OCI-LY7 (cell line): ENCODE measurements at regions not wholly inside any gene's neighbourhood (a gene's known extent, or its start where the extent isn't known, plus 50 kb on each side); places are given as distances from the start of the nearest gene placed in this dataset.

Source experiments
- BruUV-seq: library from RNA; stranded (reverse); fragments of 400-500 nt; replicated peaks from 2 replicates; lab custom pipeline; 2021; lab: Mats Ljungman, UMichigan
- CTCF ChIA-PET: fragments of 300-600 bp; sonication (Branson Sonifier 250); formaldehyde crosslinking; loops from one replicate; lab custom pipeline; 2022; ENCODE audit warnings: antibody characterized with exemption; ENCODE audit not compliant: unreplicated experiment; lab: Charles Lee
- POLR2A ChIA-PET: fragments of 300-600 bp; sonication (Branson Sonifier 250); formaldehyde crosslinking; loops from one replicate; lab custom pipeline; 2022; ENCODE audit warnings: antibody characterized with exemption; lab: Charles Lee
- DNase-seq: peaks from one replicate; pipeline ENCODE4 v3.0.0-alpha.2; 2015; ENCODE audit warnings: low spot score
- H2AFZ ChIP-seq: fragments of 200-600 bp; sonication (generic), shearing (Covaris generic); 2 replicates; pipeline ENCODE4 v1.6.1; 2014; ENCODE audit warnings: mild to moderate bottlenecking, antibody characterized with exemption, low read length, moderate library complexity
- H3K27ac ChIP-seq: fragments of 200-600 bp; sonication (generic); 2 replicates; pipeline ENCODE4 v1.5.1; 2014; ENCODE audit warnings: mixed run types, low read depth, mild to moderate bottlenecking, moderate library complexity, low read length, inconsistent platforms; ENCODE audit not compliant: poor library complexity, severe bottlenecking
- H3K36me3 ChIP-seq: fragments of 200-600 bp; sonication (generic); 2 replicates; pipeline ENCODE4 v1.6.1; 2014; ENCODE audit warnings: mild to moderate bottlenecking, antibody characterized with exemption, low read length, moderate library complexity, mixed read lengths; ENCODE audit not compliant: insufficient read depth
- H3K4me1 ChIP-seq: fragments of 200-600 bp; sonication (generic); 2 replicates; pipeline ENCODE4 v1.5.1; 2014; ENCODE audit warnings: mild to moderate bottlenecking, low read length; ENCODE audit not compliant: insufficient read depth, poor library complexity, severe bottlenecking
- H3K4me2 ChIP-seq: fragments of 200-600 bp; sonication (generic); 2 replicates; pipeline ENCODE4 v1.6.1; 2014; ENCODE audit warnings: mild to moderate bottlenecking, low read length
- H3K4me3 ChIP-seq: fragments of 200-600 bp; sonication (generic); 2 replicates; pipeline ENCODE4 v1.5.1; 2014; ENCODE audit warnings: mild to moderate bottlenecking, low read depth, low read length; ENCODE audit not compliant: poor library complexity, severe bottlenecking
- H3K79me2 ChIP-seq: fragments of 200-600 bp; sonication (generic); 2 replicates; pipeline ENCODE4 v1.6.1; 2016; ENCODE audit warnings: low read depth, mild to moderate bottlenecking, low read length, moderate library complexity, mixed read lengths; ENCODE audit not compliant: insufficient read depth
- H3K9me2 ChIP-seq: fragments of 200-600 bp; sonication (generic); 2 replicates; pipeline ENCODE4 v1.6.1; 2016; ENCODE audit warnings: mild to moderate bottlenecking, low read length, mixed read lengths; ENCODE audit not compliant: insufficient read depth
- H3K9me3 ChIP-seq: fragments of 200-600 bp; sonication (generic); 2 replicates; pipeline ENCODE4 v1.6.1; 2014; ENCODE audit warnings: mild to moderate bottlenecking, mixed run types, low read length, mixed read lengths
- H4K20me1 ChIP-seq: fragments of 200-600 bp; sonication (generic); 2 replicates; pipeline ENCODE4 v1.6.1; 2014; ENCODE audit warnings: mild to moderate bottlenecking, antibody characterized with exemption, low read length, moderate library complexity, mixed read lengths; ENCODE audit not compliant: insufficient read depth
- EZH2phosphoT487 ChIP-seq: fragments of 200-600 bp; sonication (generic); IDR thresholded peaks from 2 replicates; pipeline ENCODE4 v1.6.1; 2018; ENCODE audit warnings: low read depth, borderline replicate concordance, mild to moderate bottlenecking, mixed run types, antibody characterized with exemption, low read length, moderate library complexity, mixed read lengths
- intact Hi-C: fragments of 100-400 bp; cut with micrococcal nuclease; formaldehyde crosslinking; loops from one replicate; pipeline ENCODE4 v1.10.0; 2022; ENCODE audit not compliant: unreplicated experiment
- TF ChIP-seq, protein P1 (sequence below): fragments of 200-600 bp; sonication (generic); conservative IDR thresholded peaks from 2 replicates; pipeline ENCODE4 v1.5.1; 2014; ENCODE audit warnings: mild to moderate bottlenecking, antibody characterized with exemption, low read length, moderate library complexity, mixed read lengths

DNA sequence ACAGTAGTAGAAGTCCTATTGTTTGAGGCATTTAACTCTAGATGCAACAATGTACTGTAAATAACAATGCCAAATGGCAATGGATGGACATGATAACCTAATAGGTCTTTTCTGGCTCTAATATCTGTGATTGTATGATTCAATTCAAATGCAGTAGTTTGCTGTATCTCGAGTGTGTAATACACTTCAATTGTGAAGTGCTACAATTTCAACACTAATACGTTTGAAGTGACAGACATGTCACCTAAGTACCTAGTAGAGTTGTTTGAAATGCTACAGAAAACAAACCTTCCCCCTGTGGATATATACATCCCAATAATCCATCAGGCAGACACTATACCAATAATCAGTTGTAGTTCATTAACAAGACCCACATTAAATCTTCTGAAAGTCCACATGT, 305.9 kb upstream of the ITGA1 start:
- Histone ChIP-seq H2AFZ (no peak overlapping the region), H3K4me1 (no peaks in the 10 kb centered on the region), H3K9me2 (0 out of 2 replicates have a peak, but pooled peaks cover 2% of the 10 kb centered on the region), H3K79me2 (no peaks in the 10 kb centered on the region), H4K20me1 (no peaks in the 10 kb centered on the region), H3K4me2 (no peak overlapping the region), H3K4me3 (no peak overlapping the region), H3K9me3 (no peaks in the 10 kb centered on the region), H3K36me3 (no peaks in the 10 kb centered on the region), H3K27ac (no peak overlapping the region)
- ChIA-PET POLR2A (no interaction called here), CTCF (interaction anchor here (0.7 kb wide), 1 partner anchor 600 kb away, joined by 3 read pairs; no protein-coding TSS in a partner anchor)
- TF ChIP-seq, protein P1, sequence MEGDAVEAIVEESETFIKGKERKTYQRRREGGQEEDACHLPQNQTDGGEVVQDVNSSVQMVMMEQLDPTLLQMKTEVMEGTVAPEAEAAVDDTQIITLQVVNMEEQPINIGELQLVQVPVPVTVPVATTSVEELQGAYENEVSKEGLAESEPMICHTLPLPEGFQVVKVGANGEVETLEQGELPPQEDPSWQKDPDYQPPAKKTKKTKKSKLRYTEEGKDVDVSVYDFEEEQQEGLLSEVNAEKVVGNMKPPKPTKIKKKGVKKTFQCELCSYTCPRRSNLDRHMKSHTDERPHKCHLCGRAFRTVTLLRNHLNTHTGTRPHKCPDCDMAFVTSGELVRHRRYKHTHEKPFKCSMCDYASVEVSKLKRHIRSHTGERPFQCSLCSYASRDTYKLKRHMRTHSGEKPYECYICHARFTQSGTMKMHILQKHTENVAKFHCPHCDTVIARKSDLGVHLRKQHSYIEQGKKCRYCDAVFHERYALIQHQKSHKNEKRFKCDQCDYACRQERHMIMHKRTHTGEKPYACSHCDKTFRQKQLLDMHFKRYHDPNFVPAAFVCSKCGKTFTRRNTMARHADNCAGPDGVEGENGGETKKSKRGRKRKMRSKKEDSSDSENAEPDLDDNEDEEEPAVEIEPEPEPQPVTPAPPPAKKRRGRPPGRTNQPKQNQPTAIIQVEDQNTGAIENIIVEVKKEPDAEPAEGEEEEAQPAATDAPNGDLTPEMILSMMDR, result no peak
- no peak for TF ChIP-seq EZH2phosphoT487
- no TSS peak for BruUV-seq
- intact Hi-C loops, result no loop called here
- DNase-seq, result no peak

DNA sequence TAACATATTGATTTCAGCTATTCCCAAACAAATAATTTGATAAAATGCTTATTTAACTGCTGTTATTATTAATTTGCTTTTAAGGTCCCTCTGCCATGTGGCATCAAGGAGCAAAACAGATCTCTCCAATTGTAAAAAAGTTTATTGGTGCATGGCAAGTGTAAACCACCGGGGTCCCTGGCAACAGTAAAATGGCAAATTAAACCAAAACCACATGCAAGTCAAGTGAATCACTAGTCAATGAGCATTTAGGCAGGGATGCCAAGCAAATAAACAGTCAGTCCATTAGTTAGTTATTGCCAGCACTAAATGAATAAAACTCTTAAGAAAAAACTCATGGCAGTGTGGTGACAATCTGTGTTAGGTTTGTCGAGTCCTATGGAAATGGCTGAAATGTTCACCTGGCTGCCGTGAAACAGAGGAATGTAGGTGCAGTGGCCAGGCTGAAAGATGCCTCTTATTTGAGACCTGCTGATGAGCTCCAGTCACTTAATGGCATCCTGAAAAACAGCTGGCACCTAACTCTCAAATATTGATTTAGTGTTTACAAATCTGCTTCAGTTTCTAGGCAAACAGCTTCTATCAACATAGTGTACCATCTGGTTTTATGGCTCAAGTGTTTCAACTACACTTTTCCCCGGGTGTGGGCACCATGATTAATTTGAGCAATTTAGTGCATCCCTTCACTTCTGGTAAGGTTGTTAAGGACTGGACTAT, 296.5 kb upstream of the ITGA1 start:
- Histone ChIP-seq H3K79me2 (no peaks in the 10 kb centered on the region), H3K27ac (no peak overlapping the region), H3K4me2 (no peak overlapping the region), H3K4me1 (no peaks in the 10 kb centered on the region), H3K9me2 (no peaks in the 10 kb centered on the region), H2AFZ (no peak overlapping the region), H3K4me3 (no peak overlapping the region), H3K9me3 (no peaks in the 10 kb centered on the region), H4K20me1 (no peaks in the 10 kb centered on the region), H3K36me3 (no peaks in the 10 kb centered on the region)
- ChIA-PET POLR2A (no interaction called here), CTCF (no interaction called here)
- TF ChIP-seq EZH2phosphoT487, result no peak
- TF ChIP-seq, protein P1, result no peak
- DNase-seq, result no peak
- no TSS peak for BruUV-seq
- intact Hi-C loops, result no loop called here

GRCh38 chr5:52491818-52492217, 295.9 kb upstream of the ITGA1 start:
- BruUV-seq, result no TSS peak

More at GRCh38 chr5:52491818-52492217, 295.9 kb upstream of the ITGA1 start:
- Histone ChIP-seq H3K4me3 (no peak overlapping the region), H2AFZ (no peak overlapping the region), H3K36me3 (no peaks in the 10 kb centered on the region), H3K4me1 (no peaks in the 10 kb centered on the region), H3K9me2 (no peaks in the 10 kb centered on the region), H4K20me1 (no peaks in the 10 kb centered on the region), H3K79me2 (no peaks in the 10 kb centered on the region), H3K9me3 (no peaks in the 10 kb centered on the region), H3K4me2 (no peak overlapping the region), H3K27ac (no peak overlapping the region)
- CTCF ChIA-PET, result no interaction called here
- POLR2A ChIA-PET, result interaction anchor here (0.6 kb wide), 1 partner anchor 1375 kb away, joined by 4 read pairs; no protein-coding TSS in a partner anchor
- intact Hi-C loops, result no loop called here
- TF ChIP-seq EZH2phosphoT487, result no peak
- TF ChIP-seq, protein P1, result no peak
- DNase-seq, result no peak
